PC-3 (cell line): ENCODE measurements at regions not wholly inside any gene's neighbourhood (a gene's known extent, or its start where the extent isn't known, plus 50 kb on each side); places are given as distances from the start of the nearest gene placed in this dataset.

Source experiments
- CTCF ChIP-seq: fragments of 300-600 bp; sonication (generic); conservative IDR thresholded peaks from 2 replicates; pipeline ENCODE4 v1.5.1; 2017; ENCODE audit warnings: antibody characterized with exemption, low read depth, mild to moderate bottlenecking, low read length
- EZH2 ChIP-seq: fragments of 300-600 bp; sonication (generic); IDR thresholded peaks from one replicate; pipeline ENCODE4 v1.6.1; 2017; ENCODE audit warnings: antibody characterized with exemption, mild to moderate bottlenecking, low read length; ENCODE audit not compliant: unreplicated experiment

- TF ChIP-seq EZH2 (no peak), CTCF (no peak)
Observed at GRCh38 chr6:114862819-114863218, 520.0 kb upstream of the HS3ST5 start.
